ENCODE measurements at regions not wholly inside any gene's neighbourhood (a gene's known extent, or its start where the extent isn't known, plus 50 kb on each side); places are given as distances from the start of the nearest gene placed in this dataset.

DNA sequence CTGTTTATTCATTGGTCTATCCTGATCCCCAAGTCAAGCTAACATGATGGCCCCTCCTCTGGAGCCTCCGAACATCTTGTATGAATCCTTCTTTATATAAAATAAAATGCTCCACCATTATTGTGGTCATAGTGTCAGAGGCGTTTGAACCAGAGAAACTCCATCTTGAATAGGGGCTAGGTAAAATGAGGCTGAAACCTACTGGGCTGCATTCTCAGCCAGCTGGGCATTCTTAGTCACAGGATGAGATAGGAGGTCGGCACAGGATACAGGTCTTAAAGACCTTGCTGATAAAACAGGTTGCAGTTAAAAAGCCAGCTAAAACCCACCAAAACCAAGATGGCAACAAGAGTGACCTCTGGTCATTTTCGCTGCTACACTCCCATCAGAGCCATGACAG is 905.8 kb upstream of the AUTS2 start:
- no peaks in the 10 kb centered on the region for H3K27me3 ChIP-seq
- intact Hi-C loops (cut with DNase I; ENCODE audit: low total_unique reads), result no loop called here

DNA sequence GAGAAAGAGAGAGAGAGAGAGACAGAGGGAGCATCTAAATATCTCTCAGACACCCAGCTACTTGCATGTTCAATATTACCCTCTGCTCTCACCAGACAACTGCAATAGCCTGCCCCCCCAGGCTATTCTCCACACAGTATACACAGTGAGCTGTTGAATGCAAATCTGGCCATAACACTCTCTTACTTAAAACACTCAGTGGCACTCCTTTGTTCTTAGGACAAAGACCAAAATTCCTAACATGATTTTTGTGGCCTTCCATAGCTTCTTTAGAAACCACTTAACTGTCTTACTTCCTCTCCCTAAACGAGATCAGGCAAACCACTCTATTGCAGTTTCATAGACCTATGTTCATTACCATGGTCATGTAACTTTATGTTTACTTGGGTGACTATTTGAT is 903.6 kb upstream of the AUTS2 start:
- Histone ChIP-seq H3K27me3 (no peaks in the 10 kb centered on the region), H3K4me1 (no peaks in the 10 kb centered on the region), H3K27ac (no peak overlapping the region), H3K9me3 (no peaks in the 10 kb centered on the region), H3K4me3 (no peak overlapping the region), H3K36me3 (no peaks in the 10 kb centered on the region)
- DNase-seq, result no peak
- intact Hi-C loops (cut with DNase I; ENCODE audit: low total_unique reads), result no loop called here
- TF ChIP-seq, protein P1, sequence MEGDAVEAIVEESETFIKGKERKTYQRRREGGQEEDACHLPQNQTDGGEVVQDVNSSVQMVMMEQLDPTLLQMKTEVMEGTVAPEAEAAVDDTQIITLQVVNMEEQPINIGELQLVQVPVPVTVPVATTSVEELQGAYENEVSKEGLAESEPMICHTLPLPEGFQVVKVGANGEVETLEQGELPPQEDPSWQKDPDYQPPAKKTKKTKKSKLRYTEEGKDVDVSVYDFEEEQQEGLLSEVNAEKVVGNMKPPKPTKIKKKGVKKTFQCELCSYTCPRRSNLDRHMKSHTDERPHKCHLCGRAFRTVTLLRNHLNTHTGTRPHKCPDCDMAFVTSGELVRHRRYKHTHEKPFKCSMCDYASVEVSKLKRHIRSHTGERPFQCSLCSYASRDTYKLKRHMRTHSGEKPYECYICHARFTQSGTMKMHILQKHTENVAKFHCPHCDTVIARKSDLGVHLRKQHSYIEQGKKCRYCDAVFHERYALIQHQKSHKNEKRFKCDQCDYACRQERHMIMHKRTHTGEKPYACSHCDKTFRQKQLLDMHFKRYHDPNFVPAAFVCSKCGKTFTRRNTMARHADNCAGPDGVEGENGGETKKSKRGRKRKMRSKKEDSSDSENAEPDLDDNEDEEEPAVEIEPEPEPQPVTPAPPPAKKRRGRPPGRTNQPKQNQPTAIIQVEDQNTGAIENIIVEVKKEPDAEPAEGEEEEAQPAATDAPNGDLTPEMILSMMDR (IDR thresholded peaks at IDR 0.05), result no peak

More for the DNA sequence above, 905.8 kb upstream of the AUTS2 start:
- Histone ChIP-seq H3K9me3 (no peaks in the 10 kb centered on the region), H3K27ac (no peak overlapping the region), H3K4me1 (no peaks in the 10 kb centered on the region), H3K4me3 (no peak overlapping the region), H3K36me3 (no peaks in the 10 kb centered on the region)
- TF ChIP-seq, protein P1 (IDR thresholded peaks at IDR 0.05), result no peak
- no peak for DNase-seq

GRCh38 chr7:68697796-68698280 is 900.4 kb upstream of the AUTS2 start:
- no peak for DNase-seq

DNA sequence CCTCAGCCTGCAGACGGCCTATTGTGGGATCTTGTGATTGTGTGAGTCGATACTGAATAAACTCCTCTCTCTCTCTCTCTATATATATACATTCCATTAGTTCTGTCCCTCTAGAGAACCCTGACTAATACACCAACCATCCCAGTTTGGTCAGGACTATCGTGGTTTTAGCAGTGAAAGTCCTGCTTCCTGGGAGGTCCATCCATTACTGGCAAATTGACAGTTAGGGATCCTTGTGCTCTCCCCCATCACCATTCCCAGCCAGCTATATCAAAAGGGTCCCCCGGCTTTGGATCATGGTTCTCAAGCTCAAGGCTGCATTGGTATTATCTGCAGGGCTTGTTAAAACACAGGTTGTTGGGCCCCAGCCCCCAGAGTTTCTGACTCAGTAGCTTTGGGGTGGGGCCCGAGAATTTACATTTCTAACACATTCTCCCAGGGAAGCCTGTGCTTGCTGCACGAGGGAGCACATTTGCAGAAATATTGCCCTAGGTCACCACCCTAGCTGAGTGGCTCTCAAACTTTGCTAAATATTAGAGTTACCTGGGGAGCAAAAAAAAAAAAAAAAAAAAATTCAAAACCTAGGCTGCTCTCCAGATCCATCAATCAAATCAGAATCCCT is 899.1 kb upstream of the AUTS2 start:
- no peak overlapping the region for H3K4me3 ChIP-seq
- no peaks in the 10 kb centered on the region for H3K9me3 ChIP-seq
- no peaks in the 10 kb centered on the region for H3K27me3 ChIP-seq
- H3K27ac ChIP-seq, result no peak overlapping the region
- TF ChIP-seq, protein P1 (IDR thresholded peaks at IDR 0.05), result no peak
- DNase-seq, result no peak
- intact Hi-C loops (cut with DNase I; ENCODE audit: low total_unique reads), result no loop called here
- no peaks in the 10 kb centered on the region for H3K4me1 ChIP-seq
- no peaks in the 10 kb centered on the region for H3K36me3 ChIP-seq

More at GRCh38 chr7:68697796-68698280, 900.4 kb upstream of the AUTS2 start:
- no peak overlapping the region for H3K27ac ChIP-seq
- no peaks in the 10 kb centered on the region for H3K4me1 ChIP-seq
- no peaks in the 10 kb centered on the region for H3K9me3 ChIP-seq
- H3K4me3 ChIP-seq, result no peak overlapping the region
- H3K27me3 ChIP-seq, result no peaks in the 10 kb centered on the region
- intact Hi-C loops (cut with DNase I; ENCODE audit: low total_unique reads), result no loop called here
- no peaks in the 10 kb centered on the region for H3K36me3 ChIP-seq
- TF ChIP-seq, protein P1 (IDR thresholded peaks at IDR 0.05), result no peak

DNA sequence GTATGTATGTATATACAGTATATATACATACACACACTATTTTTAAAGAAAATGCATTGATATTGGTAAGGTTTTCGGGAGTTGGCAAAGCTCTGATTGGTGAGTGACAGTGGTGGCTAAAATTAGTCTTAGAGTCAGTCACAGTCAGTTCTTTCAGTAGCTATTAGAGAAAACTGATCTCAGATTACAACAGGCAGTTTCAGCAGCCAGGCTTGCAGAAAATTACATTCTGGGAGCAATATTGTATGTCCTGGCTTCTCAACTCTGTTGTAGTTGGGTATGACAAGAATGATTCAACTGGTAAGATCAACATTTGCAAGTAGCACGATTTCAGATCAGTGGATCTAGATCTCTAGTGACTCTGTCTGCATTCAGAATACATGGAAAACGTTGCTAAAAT is 897.9 kb upstream of the AUTS2 start:
- Histone ChIP-seq H3K27ac (no peak overlapping the region), H3K4me1 (no peaks in the 10 kb centered on the region), H3K36me3 (no peaks in the 10 kb centered on the region), H3K27me3 (peaks cover 0 to 6% of the 10 kb centered on the region in 2 donors), H3K9me3 (no peaks in the 10 kb centered on the region), H3K4me3 (no peak overlapping the region)
- no peak for DNase-seq
- intact Hi-C loops (cut with DNase I; ENCODE audit: low total_unique reads), result no loop called here
- TF ChIP-seq, protein P1 (IDR thresholded peaks at IDR 0.05), result no peak
